Astrocyte (in vitro differentiated cells and primary cell): ENCODE measurements at regions not wholly inside any gene's neighbourhood (a gene's known extent, or its start where the extent isn't known, plus 50 kb on each side); places are given as distances from the start of the nearest gene placed in this dataset.

Experiments
- DNase-seq: peaks from one replicate; pipeline ENCODE4 v3.0.0-alpha.2; 2010; ENCODE audit warnings: low read depth
- FAIRE-seq: peaks from 2 replicates; lab custom pipeline; 2011; peaks lifted over from hg19 to GRCh38; lab: Jason Lieb, UNC
- H2AFZ ChIP-seq: 2 replicates; pipeline ENCODE4 v1.6.0; 2012; ENCODE audit warnings: low read depth, low read length, inconsistent platforms
- H3K27ac ChIP-seq: 2 replicates; pipeline ENCODE4 v1.5.1; 2011; ENCODE audit warnings: low read depth, low read length, inconsistent platforms
- H3K27me3 ChIP-seq: 2 replicates; pipeline ENCODE4 v1.6.0; 2011; ENCODE audit warnings: low read length, inconsistent platforms; ENCODE audit not compliant: insufficient read depth
- H3K36me3 ChIP-seq: 2 replicates; pipeline ENCODE4 v1.5.1; 2011; ENCODE audit warnings: low read length, inconsistent platforms; ENCODE audit not compliant: insufficient read depth
- H3K4me1 ChIP-seq: 2 replicates; pipeline ENCODE4 v1.5.1; 2011; ENCODE audit warnings: low read length, inconsistent platforms; ENCODE audit not compliant: insufficient read depth
- H3K4me2 ChIP-seq: 2 replicates; pipeline ENCODE4 v1.6.0; 2012; ENCODE audit warnings: low read length, inconsistent platforms
- H3K4me3 ChIP-seq: 2 replicates; pipeline ENCODE4 v1.5.1; 2011; ENCODE audit warnings: low read depth, mild to moderate bottlenecking, low read length, inconsistent platforms; ENCODE audit not compliant: insufficient read depth
- H3K79me2 ChIP-seq: 2 replicates; pipeline ENCODE4 v1.6.0; 2012; ENCODE audit warnings: mild to moderate bottlenecking, low read length, inconsistent platforms; ENCODE audit not compliant: insufficient read depth
- H3K9ac ChIP-seq: 2 replicates; pipeline ENCODE4 v1.6.0; 2012; ENCODE audit warnings: mild to moderate bottlenecking, low read length, inconsistent platforms
- H3K9me3 ChIP-seq: 2 replicates; pipeline ENCODE4 v1.5.1; 2012; ENCODE audit warnings: low read depth, mild to moderate bottlenecking, low read length, inconsistent platforms; ENCODE audit not compliant: insufficient read depth
- H4K20me1 ChIP-seq: 2 replicates; pipeline ENCODE4 v1.6.0; 2012; ENCODE audit warnings: low read length, inconsistent platforms; ENCODE audit not compliant: insufficient read depth
- H3K27ac Mint-ChIP-seq: one replicate; pipeline ENCODE4 v1.8.0; 2021; ENCODE audit warnings: mild to moderate bottlenecking, mixed read lengths; ENCODE audit not compliant: unreplicated experiment
- H3K27me3 Mint-ChIP-seq: one replicate; pipeline ENCODE4 v1.8.0; 2021; ENCODE audit warnings: low read depth, mixed read lengths; ENCODE audit not compliant: unreplicated experiment
- H3K36me3 Mint-ChIP-seq: one replicate; pipeline ENCODE4 v1.8.0; 2021; ENCODE audit warnings: low read depth, mixed read lengths; ENCODE audit not compliant: unreplicated experiment
- H3K4me1 Mint-ChIP-seq: one replicate; pipeline ENCODE4 v1.8.0; 2021; ENCODE audit warnings: low read depth, mixed read lengths; ENCODE audit not compliant: unreplicated experiment
- H3K4me3 Mint-ChIP-seq: one replicate; pipeline ENCODE4 v1.8.0; 2021; ENCODE audit warnings: mild to moderate bottlenecking, moderate library complexity, mixed read lengths; ENCODE audit not compliant: unreplicated experiment
- H3K9me3 Mint-ChIP-seq: one replicate; pipeline ENCODE4 v1.8.0; 2021; ENCODE audit warnings: mild to moderate bottlenecking, mixed read lengths; ENCODE audit not compliant: unreplicated experiment
- CTCF ChIP-seq: IDR thresholded peaks from 2 replicates; pipeline ENCODE4 v1.5.1; 2011; ENCODE audit warnings: low read depth, mild to moderate bottlenecking, inconsistent platforms, low read length, moderate library complexity; ENCODE audit not compliant: insufficient read depth
- EZH2 ChIP-seq: IDR thresholded peaks from 2 replicates; pipeline ENCODE4 v1.6.1; 2012; ENCODE audit warnings: mild to moderate bottlenecking, low read length, inconsistent platforms; ENCODE audit not compliant: insufficient read depth

GRCh38 chr3:87148020-87148419 lies 79.1 kb upstream of the CHMP2B start:
- H3K79me2 ChIP-seq: no peaks in the 10 kb centered on the region

GRCh38 chr3:87147562-87147961 lies 79.5 kb upstream of the CHMP2B start:
- Histone ChIP-seq H3K27me3 (no peaks in the 10 kb centered on the region), H4K20me1 (no peaks in the 10 kb centered on the region), H3K9me3 (no peaks in the 10 kb centered on the region), H3K36me3 (no peaks in the 10 kb centered on the region), H3K4me1 (no peaks in the 10 kb centered on the region), H2AFZ (no peak overlapping the region), H3K79me2 (no peaks in the 10 kb centered on the region), H3K9ac (no peak overlapping the region), H3K4me3 (no peak overlapping the region), H3K4me2 (no peak overlapping the region), H3K27ac (no peak overlapping the region)
- Mint-ChIP-seq H3K27me3 (no peaks in the 10 kb centered on the region), H3K36me3 (no peaks in the 10 kb centered on the region), H3K9me3 (peaks cover 10% of the 10 kb centered on the region), H3K4me3 (no peak overlapping the region), H3K27ac (no peak overlapping the region), H3K4me1 (peaks cover 2% of the 10 kb centered on the region)
- no peak for DNase-seq
- no peak for FAIRE-seq
- no peak for TF ChIP-seq EZH2
- no peak for TF ChIP-seq CTCF

More at GRCh38 chr3:87148020-87148419, 79.1 kb upstream of the CHMP2B start:
- Histone ChIP-seq H3K9me3 (no peaks in the 10 kb centered on the region), H4K20me1 (no peaks in the 10 kb centered on the region), H3K27me3 (no peaks in the 10 kb centered on the region), H3K4me2 (no peak overlapping the region), H3K36me3 (no peaks in the 10 kb centered on the region), H3K4me3 (no peak overlapping the region), H3K27ac (no peak overlapping the region), H3K4me1 (no peaks in the 10 kb centered on the region), H3K9ac (no peak overlapping the region), H2AFZ (no peak overlapping the region)
- FAIRE-seq (no peak), DNase-seq (no peak)
- H3K4me1 Mint-ChIP-seq: peaks cover 2% of the 10 kb centered on the region
- H3K27me3 Mint-ChIP-seq: no peaks in the 10 kb centered on the region
- no peak overlapping the region for H3K27ac Mint-ChIP-seq
- H3K9me3 Mint-ChIP-seq: peaks cover 10% of the 10 kb centered on the region
- no peaks in the 10 kb centered on the region for H3K36me3 Mint-ChIP-seq
- no peak overlapping the region for H3K4me3 Mint-ChIP-seq
- TF ChIP-seq CTCF (no peak), EZH2 (no peak)

GRCh38 chr3:87145553-87145952 lies 81.6 kb upstream of the CHMP2B start:
- Histone ChIP-seq H3K4me2 (no peak overlapping the region), H3K27ac (no peak overlapping the region), H4K20me1 (no peaks in the 10 kb centered on the region), H3K9me3 (peaks cover 7% of the 10 kb centered on the region), H3K4me1 (no peaks in the 10 kb centered on the region), H3K79me2 (no peaks in the 10 kb centered on the region), H3K27me3 (no peaks in the 10 kb centered on the region), H3K4me3 (no peak overlapping the region), H3K9ac (no peak overlapping the region), H2AFZ (no peak overlapping the region), H3K36me3 (no peaks in the 10 kb centered on the region)
- Mint-ChIP-seq H3K9me3 (peaks cover 23% of the 10 kb centered on the region), H3K4me3 (no peak overlapping the region), H3K4me1 (peaks cover 2% of the 10 kb centered on the region), H3K36me3 (no peaks in the 10 kb centered on the region), H3K27ac (no peak overlapping the region), H3K27me3 (no peaks in the 10 kb centered on the region)
- DNase-seq (no peak), FAIRE-seq (no peak)
- TF ChIP-seq EZH2 (no peak), CTCF (no peak)
